PC-9 (cell line): ENCODE measurements at regions not wholly inside any gene's neighbourhood (a gene's known extent, or its start where the extent isn't known, plus 50 kb on each side); places are given as distances from the start of the nearest gene placed in this dataset.

ENCODE experiments used
- BruUV-seq: library from RNA; stranded (reverse); fragments of 400-500 nt; replicated peaks from 2 replicates; lab custom pipeline; 2021; lab: Mats Ljungman, UMichigan
- CTCF ChIA-PET: fragments of 300-600 bp; sonication (Branson Sonifier 250); formaldehyde crosslinking; loops from one replicate; lab custom pipeline; 2022; ENCODE audit warnings: antibody characterized with exemption; lab: Charles Lee
- POLR2A ChIA-PET: fragments of 300-600 bp; sonication (Branson Sonifier 250); formaldehyde crosslinking; loops from one replicate; lab custom pipeline; 2022; ENCODE audit warnings: antibody characterized with exemption; ENCODE audit not compliant: unreplicated experiment; lab: Charles Lee
- DNase-seq, 2 experiments: peaks; one replicate each; pipeline versions ENCODE4 v3.0.0 to v3.0.0-alpha.2; 2015 to 2022; ENCODE audit warnings: mixed read lengths in 1 of 2
- H2AFZ ChIP-seq: fragments of 200-600 bp; sonication (generic); 2 replicates; pipeline ENCODE4 v1.8.1; 2017; ENCODE audit warnings: antibody characterized with exemption
- H3F3A ChIP-seq: fragments of 200-600 bp; sonication (generic); 2 replicates; pipeline ENCODE4 v1.8.1; 2017; ENCODE audit warnings: antibody characterized with exemption, mild to moderate bottlenecking, low read depth; ENCODE audit not compliant: insufficient read depth
- H3K27ac ChIP-seq: fragments of 200-600 bp; sonication (generic); 2 replicates; pipeline ENCODE4 v1.6.1; 2016; ENCODE audit warnings: mixed run types
- H3K27me3 ChIP-seq: fragments of 200-600 bp; sonication (generic); 2 replicates; pipeline ENCODE4 v1.6.1; 2016; ENCODE audit warnings: low read depth, mixed run types; ENCODE audit not compliant: insufficient read depth
- H3K36me3 ChIP-seq: fragments of 200-600 bp; sonication (generic); 2 replicates; pipeline ENCODE4 v1.6.1; 2016; ENCODE audit warnings: low read depth, mixed run types
- H3K4me1 ChIP-seq: fragments of 200-600 bp; sonication (generic); replicated peaks from 2 replicates; pipeline ENCODE4 v1.6.1; 2016; ENCODE audit warnings: mixed run types; ENCODE audit not compliant: insufficient read depth
- H3K4me2 ChIP-seq: fragments of 200-600 bp; sonication (generic); 2 replicates; pipeline ENCODE4 v1.6.1; 2017; ENCODE audit warnings: mixed run types
- H3K4me3 ChIP-seq: fragments of 200-600 bp; sonication (generic); 2 replicates; pipeline ENCODE4 v1.6.1; 2016; ENCODE audit warnings: mixed run types
- H3K79me2 ChIP-seq: fragments of 200-600 bp; sonication (generic); 2 replicates; pipeline ENCODE4 v1.6.1; 2017; ENCODE audit warnings: low read depth, mixed run types
- H3K9me2 ChIP-seq: fragments of 200-600 bp; sonication (generic); 2 replicates; pipeline ENCODE4 v1.8.1; 2017; ENCODE audit warnings: mild to moderate bottlenecking; ENCODE audit not compliant: insufficient read depth
- H3K9me3 ChIP-seq: fragments of 200-600 bp; sonication (generic); 2 replicates; pipeline ENCODE4 v1.8.1; 2016; ENCODE audit warnings: low read depth; ENCODE audit not compliant: insufficient read depth
- H4K20me1 ChIP-seq: fragments of 200-600 bp; sonication (generic); 2 replicates; pipeline ENCODE4 v1.8.1; 2017; ENCODE audit not compliant: insufficient read depth
- CTCF ChIP-seq: fragments of 200-600 bp; sonication (generic); conservative IDR thresholded peaks from 2 replicates; pipeline ENCODE4 v1.6.1; 2017; ENCODE audit warnings: mixed run types, antibody characterized with exemption, mild to moderate bottlenecking, moderate library complexity
- EZH2 ChIP-seq: fragments of 200-600 bp; sonication (generic); IDR thresholded peaks from 2 replicates; pipeline ENCODE4 v1.8.0; 2017; ENCODE audit warnings: antibody characterized with exemption, low read depth
- intact Hi-C: fragments of 100-400 bp; cut with micrococcal nuclease; formaldehyde crosslinking; loops from one replicate; pipeline ENCODE4 v1.10.0; 2022; ENCODE audit not compliant: unreplicated experiment

DNA sequence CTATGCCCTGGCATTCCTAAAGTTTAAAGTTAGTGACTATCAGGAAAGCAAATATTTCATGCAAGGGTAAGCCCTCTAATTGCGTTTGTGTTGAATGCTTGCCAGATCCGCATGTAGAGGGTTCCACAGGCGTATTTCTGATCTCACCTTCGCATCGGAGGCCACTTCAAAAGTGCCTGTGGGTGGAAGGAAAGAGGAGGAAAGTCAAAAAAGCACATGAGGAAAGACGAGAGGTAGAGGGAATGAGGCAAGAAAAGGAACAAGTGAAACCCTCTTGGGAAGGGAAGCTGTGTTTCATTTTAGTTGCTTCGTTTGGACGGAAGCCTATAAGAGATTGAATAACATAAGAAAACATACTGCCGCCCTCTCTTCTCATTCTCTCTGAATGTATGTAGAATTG, 628.8 kb downstream of the SPRY1 start:
- Histone ChIP-seq H3K4me3 (no peak overlapping the region), H2AFZ (peak overlapping the region; percentile 50; the same call in 1 of the 2 replicates), H4K20me1 (no peaks in the 10 kb centered on the region), H3K4me1 (no peaks in the 10 kb centered on the region), H3K27ac (no peak overlapping the region), H3F3A (no peaks in the 10 kb centered on the region), H3K9me3 (peaks cover 3% of the 10 kb centered on the region; the same call in 1 of the 2 replicates), H3K36me3 (no peaks in the 10 kb centered on the region), H3K4me2 (no peak overlapping the region), H3K27me3 (no peaks in the 10 kb centered on the region), H3K79me2 (no peaks in the 10 kb centered on the region), H3K9me2 (no peaks in the 10 kb centered on the region)
- ChIA-PET CTCF (no interaction called here), POLR2A (no interaction called here)
- DNase-seq, result no peak
- intact Hi-C loops, result no loop called here
- no TSS peak for BruUV-seq
- TF ChIP-seq EZH2 (no peak), CTCF (no peak)

DNA sequence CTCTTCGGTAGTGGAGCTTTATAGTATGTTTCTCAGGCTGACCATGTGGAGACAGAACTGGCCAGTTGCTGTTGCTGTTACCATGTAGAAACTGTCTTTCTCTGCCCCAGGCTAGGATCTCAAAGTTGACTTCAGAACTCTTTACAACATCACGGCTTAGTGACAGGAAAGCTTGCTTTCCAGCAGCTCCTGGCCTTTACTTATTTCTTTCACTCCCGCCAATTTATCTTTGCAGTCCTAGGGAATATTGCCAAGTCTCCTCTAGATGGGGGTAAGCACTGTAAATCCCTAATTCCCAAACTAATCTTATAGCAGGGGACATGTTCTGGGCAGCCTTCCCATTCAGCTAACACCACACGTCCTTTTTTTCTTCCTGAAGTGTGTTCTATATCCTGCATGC, 631.6 kb downstream of the SPRY1 start:
- Histone ChIP-seq H3K4me2 (no peak overlapping the region), H2AFZ (no peak overlapping the region), H4K20me1 (no peaks in the 10 kb centered on the region), H3K79me2 (no peaks in the 10 kb centered on the region), H3K27ac (no peak overlapping the region), H3K27me3 (no peaks in the 10 kb centered on the region), H3K9me3 (peaks cover 3% of the 10 kb centered on the region; the same call in 1 of the 2 replicates), H3K36me3 (no peaks in the 10 kb centered on the region), H3K4me1 (no peaks in the 10 kb centered on the region), H3F3A (no peaks in the 10 kb centered on the region), H3K9me2 (no peaks in the 10 kb centered on the region), H3K4me3 (no peak overlapping the region)
- ChIA-PET CTCF (no interaction called here), POLR2A (no interaction called here)
- TF ChIP-seq CTCF, result no peak
- TF ChIP-seq EZH2, result no peak
- no peak for DNase-seq
- no TSS peak for BruUV-seq
- intact Hi-C loops, result no loop called here

- Histone ChIP-seq H4K20me1 (no peaks in the 10 kb centered on the region), H3K79me2 (no peaks in the 10 kb centered on the region), H3K36me3 (no peaks in the 10 kb centered on the region), H3K27me3 (no peaks in the 10 kb centered on the region), H3K4me2 (no peak overlapping the region), H3F3A (no peaks in the 10 kb centered on the region), H3K9me2 (no peaks in the 10 kb centered on the region), H3K9me3 (no peaks in the 10 kb centered on the region), H3K27ac (no peak overlapping the region), H3K4me1 (no peaks in the 10 kb centered on the region), H2AFZ (no peak overlapping the region), H3K4me3 (no peak overlapping the region)
- BruUV-seq, result no TSS peak
- DNase-seq, result no peak
- no peak for TF ChIP-seq EZH2
- no peak for TF ChIP-seq CTCF
- intact Hi-C loops, result no loop called here
- CTCF ChIA-PET, result no interaction called here
- POLR2A ChIA-PET, result no interaction called here
Measured at GRCh38 chr4:124030147-124030546, 633.6 kb downstream of the SPRY1 start.
